Renal cortex interstitium (tissue), 11 donors: ENCODE measurements at regions not wholly inside any gene's neighbourhood (a gene's known extent, or its start where the extent isn't known, plus 50 kb on each side); places are given as distances from the start of the nearest gene placed in this dataset.

Experiments used
- DNase-seq, 11 donors: peaks; one replicate each; pipeline ENCODE4 v3.0.0-alpha.2; 2013; ENCODE audit warnings: low read depth in 9 of 11, low spot score in 4 of 11; ENCODE audit errors: extremely low read depth in 1 of 11

DNA sequence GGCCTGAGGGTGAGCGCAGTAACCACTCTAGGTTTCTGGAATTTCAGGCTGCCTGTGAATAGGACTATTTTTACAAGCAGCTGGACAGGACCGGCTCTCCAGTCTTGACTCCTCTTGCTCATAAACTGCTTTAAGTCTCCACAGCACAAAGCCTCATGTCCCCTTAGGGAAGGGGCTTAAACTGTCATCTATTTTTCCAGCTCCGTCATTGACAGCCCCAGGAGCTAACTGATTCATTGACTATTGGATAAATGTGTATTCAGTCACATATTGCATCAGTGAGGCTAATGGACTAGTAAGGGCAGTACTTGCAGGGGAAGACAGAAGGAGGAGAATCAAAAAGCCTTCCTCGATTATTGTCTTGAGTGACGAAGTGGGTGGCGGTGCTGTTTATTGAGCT, 719.4 kb upstream of the ADAMTS16 start:
- DNase-seq = no peak

DNA sequence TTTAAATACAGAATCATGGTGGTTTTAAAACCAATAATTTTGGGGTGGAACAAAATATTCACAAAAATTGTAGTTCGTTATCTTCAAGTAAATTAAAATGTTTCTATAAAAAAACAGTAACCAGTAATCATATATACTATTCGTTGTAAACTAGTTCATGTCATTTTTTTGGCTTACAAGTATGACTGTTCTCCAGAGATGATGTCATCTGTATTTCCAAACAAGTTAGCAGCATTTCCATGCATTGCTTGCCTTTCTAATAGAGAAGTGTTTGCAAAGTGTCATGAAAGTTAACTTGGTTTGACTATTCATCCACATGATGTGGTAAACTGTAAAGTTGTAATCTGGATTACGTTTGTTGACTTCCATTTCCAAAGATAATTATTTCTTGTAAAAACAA, 717.9 kb upstream of the ADAMTS16 start:
- no peak for DNase-seq

DNA sequence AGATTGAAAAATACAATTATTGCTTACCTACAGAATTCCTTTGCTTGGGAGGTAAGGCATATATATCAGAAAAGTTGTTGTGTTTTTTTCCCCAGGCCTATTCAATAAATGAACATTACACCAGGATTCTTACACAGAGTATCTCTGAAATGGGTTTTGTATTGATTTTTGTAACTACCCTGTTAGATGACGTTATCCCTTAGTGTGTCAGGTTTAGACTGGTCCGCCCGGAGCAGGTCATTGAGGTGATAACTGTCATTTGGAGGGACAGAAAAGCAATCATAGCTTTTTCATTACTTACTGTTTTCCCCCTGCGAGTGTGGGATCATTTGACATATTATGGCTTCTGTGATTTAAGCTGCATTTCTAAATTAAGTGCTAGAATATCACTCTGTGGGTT, 715.2 kb upstream of the ADAMTS16 start:
- DNase-seq = no peak

DNA sequence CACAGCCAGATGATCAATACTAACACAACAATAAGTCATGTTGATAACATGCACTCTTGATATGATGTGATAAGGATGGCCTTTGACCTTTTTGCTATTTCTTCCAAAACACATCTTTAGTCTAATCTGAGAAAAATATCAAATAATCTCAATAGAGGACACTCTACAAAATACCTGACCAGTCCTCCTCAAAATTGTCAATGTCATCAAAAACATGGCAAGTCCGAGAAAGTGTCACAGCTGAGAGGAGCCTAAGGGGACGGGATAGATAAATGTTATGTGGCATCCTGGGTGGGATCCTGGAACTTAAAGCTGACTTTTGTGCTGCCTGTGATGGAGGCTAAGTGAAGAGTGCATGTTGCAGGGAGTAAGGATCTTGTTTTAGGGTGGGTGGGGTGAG, 699.6 kb upstream of the ADAMTS16 start:
- DNase-seq = no peak

DNA sequence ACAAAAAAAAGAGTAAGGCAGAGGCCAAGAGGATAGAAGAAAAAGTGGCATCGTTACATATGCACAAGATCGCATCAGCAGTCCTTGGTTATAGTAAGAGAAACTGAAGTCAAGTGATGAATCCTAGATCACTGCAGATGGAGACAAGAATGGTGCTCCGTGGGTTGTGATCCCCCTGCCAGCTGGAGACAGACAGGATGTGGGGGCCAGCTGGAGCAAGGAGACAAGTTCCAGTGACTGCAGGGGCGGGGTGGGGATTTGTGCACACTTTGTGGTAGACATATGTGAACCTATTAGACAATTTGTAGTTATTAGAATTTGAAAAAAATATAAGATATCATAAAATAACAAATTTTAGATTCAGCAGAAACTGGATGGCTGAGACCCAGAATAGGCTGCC, 697.9 kb upstream of the ADAMTS16 start:
- DNase-seq = no peak

DNA sequence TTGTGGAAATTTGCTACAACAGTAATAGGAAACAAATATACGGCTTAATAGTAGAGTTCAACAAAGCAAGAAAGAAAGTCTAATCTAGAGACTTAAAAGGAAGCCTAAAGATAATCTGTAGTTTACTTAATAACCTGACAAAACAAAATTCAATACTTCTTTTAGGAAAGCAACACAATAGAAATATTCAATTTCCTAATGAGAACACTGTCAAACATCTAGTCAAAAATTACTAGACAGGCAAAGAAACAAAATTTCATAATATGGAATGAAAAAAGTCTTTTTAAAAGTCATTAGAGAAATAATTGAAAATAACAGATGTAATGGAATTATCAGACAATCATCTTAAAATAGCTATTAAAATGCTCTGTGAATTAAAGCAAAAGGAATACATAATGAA, 692.5 kb upstream of the ADAMTS16 start:
- DNase-seq = no peak

DNA sequence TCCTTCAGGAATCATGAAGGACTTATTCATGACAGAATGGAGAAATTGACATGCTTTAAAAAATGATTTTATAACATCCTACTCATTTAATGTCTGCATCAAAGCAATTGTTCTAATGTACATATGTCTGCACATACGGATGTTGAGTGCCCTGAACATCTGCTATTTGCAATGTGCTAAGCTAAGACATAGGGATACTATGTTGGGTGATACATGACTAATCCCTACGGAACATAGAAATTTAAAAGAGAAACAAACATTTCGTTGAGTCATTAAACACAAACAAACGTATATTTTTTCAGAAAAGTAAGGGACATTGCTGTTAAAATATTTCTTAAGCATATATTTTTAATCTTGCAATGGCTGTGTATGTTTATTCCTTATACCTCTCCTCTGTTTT, 686.5 kb upstream of the ADAMTS16 start:
- DNase-seq = no peak

DNA sequence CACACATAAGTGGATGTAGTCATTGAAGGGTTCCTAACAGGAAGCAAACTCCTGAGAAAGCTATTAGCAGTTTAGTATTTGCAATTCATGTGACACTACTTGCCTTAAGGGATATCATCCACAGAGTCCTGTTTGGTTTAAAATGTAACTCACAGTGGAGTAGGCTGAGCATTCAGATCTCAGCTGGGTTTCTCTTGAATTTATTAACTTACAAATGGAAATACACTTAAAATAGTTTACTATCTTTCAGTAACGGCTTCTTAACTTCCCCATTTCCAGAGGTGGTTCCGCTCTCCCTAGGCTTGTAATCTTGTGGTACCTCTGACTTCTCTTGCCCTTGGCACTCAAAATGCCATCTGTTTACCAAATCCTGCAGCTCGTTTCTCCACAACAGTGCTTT, 660.7 kb upstream of the ADAMTS16 start:
- peak in 3 of 11 donors; percentile 1 to 17 (median 3) for DNase-seq

DNA sequence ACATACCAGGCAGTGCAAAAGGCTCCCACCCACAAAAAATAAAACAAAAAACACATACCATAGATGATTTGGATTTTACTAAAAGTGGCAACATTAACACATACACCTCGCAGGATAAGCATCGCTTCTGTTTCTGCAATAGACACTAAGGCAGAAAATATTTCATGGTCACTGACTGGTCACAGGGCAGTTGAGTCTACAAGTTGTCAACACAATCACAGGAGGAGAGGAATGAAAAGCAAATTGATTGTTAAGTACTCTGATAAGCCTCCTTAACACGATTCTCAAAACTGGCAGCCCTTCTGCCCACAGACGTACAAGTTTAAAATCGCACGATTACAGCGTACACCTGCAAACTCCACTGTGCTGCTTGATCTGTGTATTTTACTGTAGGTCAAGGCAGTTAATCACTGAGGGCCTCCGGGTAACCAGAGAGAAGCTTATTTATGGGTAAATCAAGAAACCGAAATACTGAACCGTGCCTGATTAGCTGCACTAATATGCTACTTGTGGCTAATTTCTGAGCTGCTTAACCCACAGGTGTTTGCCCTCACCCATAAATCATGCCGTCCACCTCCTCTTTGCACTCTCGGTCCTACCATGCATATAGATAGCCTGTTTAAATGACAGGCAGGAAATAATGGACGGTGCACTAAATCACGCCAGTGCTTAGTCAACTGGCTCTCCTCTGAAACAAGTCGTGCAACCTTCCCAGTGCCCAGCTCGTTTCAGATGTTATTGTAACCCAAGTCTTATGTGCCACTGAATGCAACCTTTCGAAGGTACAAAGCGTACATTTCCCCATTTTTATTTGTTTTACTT, 659.4 kb upstream of the ADAMTS16 start:
- peak; percentile 29 to 77 (median 58) for DNase-seq

DNA sequence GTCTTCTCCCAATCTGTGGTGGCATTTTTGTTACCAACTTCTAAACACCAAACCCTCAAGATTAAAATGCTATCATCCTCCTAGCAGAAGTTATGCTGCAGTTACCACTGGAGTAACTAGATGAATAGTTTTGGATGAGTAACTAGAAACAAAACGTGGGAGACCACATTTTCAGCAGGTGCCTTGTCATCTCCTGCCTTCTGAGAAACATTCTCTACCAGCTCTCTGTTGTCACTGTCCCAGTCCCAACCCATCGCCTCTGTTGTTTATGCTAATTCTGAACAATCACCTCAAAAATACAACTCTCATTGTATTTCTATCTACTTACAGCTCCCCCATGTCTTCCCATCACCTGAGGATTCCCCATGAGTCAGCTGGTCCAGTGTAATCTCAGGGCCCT, 652.5 kb upstream of the ADAMTS16 start:
- DNase-seq = no peak

DNA sequence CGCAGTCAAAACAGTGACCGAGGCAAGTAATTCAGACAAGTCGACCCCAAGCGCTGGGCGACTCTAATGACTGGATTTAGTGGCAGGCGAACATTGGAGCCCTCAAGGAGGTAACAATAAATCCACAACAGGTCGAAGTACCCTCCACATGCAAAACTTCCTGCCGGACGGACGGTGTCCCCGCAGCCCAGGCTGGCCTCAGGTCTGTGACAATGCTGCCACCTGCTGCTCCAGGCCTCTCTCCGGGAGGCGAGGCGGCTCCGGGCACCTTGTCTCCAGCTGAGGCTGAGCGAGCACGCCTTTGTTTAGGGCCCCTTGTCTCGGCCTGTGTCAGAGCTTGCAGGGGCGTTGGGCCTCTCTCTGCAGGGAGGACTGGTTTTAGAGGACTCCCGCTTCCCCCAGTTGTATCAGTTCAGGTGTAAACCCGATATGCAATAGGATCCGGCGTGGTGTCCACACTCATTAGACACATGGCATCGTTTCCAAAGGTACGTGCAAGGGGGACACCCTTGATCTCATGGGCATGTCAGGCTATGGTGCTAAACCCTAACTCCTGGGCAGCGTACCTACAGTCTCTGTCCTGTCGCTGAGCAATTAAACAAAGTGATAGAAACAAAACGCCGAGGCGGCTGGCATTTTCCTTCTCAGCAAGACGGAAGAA, 628.0 kb upstream of the ADAMTS16 start:
- peak in 10 of 11 donors; percentile 17 to 57 (median 50) for DNase-seq

DNA sequence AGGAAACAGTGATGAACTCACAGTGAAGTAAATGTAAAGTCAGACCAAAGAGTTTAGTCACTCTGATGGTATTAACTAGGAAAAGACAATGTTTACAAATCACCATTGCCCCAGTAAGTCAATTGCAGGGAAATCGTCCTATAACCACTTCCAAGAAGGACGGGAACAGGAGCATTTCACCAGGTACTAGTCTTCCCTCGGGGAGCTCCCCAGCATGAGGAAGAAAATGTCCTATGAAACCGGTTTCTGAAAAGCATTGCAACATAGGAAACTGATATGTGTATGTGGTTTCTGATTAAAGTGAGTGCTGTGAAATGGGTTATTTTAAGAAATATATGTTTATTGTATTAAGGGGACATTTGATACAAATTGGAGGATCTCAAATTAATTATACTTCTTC, 626.7 kb upstream of the ADAMTS16 start:
- DNase-seq = no peak

DNA sequence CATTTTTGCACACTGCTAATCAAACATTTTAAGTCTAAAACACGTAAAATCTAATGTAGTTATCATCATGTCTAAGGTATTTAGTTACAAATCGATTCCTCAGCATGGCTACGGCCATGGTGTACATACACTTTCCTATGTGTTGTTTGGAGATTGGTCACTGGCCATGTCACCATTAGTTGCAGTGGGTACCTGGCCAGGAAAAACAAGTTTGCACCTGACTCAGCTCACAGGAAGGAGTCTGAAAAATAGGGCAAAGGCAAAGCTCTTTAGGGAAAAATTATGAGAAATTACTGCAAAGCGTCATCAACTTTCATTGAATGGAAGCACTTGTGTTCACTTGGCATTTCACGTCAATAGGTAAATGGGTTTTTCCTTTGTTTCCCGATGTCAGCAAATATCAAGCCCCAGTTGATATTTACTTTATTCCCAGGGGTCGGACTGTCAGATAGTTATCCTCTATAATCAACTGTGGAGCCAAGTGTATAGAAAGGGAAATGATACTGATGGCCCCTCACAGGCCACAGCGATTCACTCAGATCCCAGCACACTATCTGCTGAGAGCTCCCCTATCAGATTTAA, 626.0 kb upstream of the ADAMTS16 start:
- no peak for DNase-seq

DNA sequence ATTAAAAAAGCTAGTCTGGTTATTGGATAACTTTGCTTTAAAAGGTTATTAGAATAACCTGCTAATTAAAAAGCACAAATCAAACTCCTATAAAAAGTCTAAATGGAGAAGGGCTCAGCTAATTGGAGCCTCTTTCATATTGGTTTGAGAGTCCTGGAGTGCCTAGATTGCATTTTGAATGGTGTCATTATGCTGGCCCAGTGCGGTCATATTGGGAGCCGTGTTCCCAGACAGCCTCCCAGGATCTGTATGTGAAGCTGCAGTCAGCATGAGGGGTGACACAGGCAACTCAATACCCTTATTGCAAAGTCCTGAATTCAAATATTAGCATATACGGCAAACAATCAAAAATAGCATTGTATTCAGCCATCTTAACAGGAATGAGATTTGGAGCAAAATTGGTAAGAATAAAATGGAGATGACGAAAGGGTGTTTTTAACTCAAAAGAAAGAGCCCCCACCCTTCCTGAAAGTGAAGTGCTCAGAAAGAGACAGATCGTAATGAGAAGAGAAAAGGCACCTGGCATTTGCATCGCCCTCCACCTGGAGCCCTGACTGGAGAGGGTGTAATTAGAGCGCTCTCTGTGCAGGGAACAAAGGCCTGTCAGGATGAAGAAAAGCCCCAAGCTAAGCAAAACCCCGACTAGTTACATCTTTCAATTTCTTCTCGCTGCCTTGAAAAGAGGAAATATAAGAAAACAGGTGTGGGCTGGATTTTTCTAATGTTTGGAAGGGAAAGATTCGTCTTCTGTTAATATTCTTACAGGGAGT, 621.0 kb upstream of the ADAMTS16 start:
- no peak for DNase-seq

DNA sequence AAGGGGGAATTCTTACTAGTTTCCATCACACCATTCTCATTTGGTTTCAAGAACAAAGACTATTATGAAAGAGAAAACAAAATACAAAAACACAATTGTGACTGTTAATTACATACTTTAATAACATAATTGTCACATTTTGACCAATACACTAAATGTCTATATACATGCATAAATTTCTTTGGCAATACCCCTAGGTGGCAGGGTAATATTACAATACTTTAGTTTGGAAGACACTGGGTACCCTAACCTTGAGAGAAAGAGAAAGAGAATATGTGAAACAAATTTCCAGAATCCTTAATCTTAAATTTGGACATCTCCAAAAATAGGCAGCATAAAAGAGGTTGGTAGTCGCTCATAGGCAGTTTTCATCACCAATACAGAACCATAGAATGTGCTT, 619.6 kb upstream of the ADAMTS16 start:
- DNase-seq = no peak

DNA sequence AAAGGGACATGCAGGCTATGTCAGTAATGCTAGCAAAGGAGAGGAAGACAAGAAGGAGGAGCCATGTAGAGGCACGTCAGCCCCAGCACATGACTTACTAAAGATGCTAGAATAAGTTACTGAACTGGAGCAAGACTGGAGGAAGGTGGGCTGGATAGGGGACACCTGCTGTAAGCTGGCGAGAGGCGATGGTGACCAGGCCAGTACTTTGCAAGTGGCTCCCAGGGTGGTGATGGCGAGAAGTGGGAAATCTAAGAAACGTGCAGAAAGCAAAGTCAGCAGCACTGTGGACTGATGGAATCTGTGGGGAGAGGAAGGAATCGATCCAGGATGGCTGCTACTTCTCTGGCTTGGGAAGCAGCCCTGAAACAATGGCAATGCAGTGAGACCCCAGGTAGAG, 617.1 kb upstream of the ADAMTS16 start:
- no peak for DNase-seq

DNA sequence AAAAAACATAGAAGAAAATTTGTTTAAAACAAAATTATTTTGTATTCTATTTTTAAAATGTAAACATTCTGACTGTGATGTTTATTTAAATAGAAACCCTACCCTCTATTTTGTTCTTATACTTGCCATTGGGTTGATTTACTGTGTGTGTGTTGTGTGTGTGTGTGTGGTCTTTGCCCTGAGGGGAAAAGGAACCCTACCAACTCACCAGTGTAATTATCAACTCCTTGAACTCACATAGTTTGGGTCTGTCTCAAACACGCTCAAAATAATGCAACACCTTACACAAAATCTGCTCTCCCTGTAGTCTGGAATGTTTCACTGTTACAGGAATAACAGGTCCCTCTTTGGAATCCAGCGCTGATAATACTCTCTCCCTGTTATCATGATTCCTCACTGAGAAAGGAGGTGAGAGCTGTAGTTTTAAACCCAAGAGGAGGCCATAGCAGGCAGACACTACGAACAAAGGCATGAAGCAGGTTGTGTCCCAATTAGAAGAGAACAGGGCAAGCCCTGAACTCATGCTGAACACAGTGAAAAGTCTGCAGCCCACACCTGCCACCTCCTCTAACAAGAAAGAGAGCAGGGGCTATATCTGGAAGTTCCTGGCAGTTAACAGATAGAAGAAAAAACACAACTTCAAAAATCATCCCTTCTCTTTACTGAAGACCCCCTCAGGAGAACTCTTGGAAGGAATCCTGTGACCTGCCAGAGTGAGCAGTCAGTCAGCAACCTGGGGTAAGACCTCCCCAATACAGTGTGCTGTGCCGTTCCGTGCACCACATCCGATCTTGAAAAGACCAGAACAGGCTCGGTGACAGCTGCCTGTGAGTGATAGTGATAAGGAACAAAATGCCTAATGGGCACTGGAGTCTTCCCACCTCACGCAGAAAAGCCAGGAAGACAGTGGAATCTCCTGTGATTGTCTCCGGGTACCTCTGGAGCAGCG, 608.1 kb upstream of the ADAMTS16 start:
- DNase-seq = no peak

DNA sequence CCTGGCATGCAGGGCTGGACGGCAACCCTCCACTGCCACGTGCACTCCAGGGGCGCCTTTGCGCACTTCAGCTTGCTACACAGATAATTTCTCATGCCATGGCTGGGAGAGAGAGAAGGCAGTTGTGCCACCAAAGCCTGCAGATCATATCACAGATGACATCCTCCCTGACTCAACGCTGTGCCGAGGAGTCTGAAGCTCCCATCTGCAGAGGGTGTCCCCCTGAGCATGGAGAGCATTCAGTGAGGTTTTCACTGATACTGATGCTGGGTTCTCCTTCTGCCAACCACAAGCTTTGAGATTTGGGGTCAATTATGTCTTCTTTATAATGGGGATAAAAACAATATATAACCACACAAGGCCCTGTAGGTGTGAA, 607.4 kb upstream of the ADAMTS16 start:
- no peak for DNase-seq
